Loucy (cell line): ENCODE measurements at regions not wholly inside any gene's neighbourhood (a gene's known extent, or its start where the extent isn't known, plus 50 kb on each side); places are given as distances from the start of the nearest gene placed in this dataset.

Source experiments
- H2AFZ ChIP-seq: fragments of 200-600 bp; sonication (generic); 2 replicates; pipeline ENCODE4 v1.6.0; 2016; ENCODE audit warnings: antibody characterized with exemption, mild to moderate bottlenecking, low read length, moderate library complexity
- H3F3A ChIP-seq: fragments of 200-600 bp; 2 replicates; pipeline ENCODE4 v1.6.0; 2016; ENCODE audit warnings: antibody characterized with exemption, low read depth, mild to moderate bottlenecking
- H3K27me3 ChIP-seq: fragments of 200-600 bp; sonication (generic); 2 replicates; pipeline ENCODE4 v1.6.1; 2014; ENCODE audit warnings: low read length, mild to moderate bottlenecking; ENCODE audit not compliant: insufficient read depth, poor library complexity, severe bottlenecking
- H3K36me3 ChIP-seq: fragments of 200-600 bp; sonication (generic); 2 replicates; pipeline ENCODE4 v1.6.1; 2016; ENCODE audit warnings: low read length; ENCODE audit not compliant: insufficient read depth
- H3K4me1 ChIP-seq: fragments of 200-600 bp; sonication (generic); 2 replicates; pipeline ENCODE4 v1.5.1; 2014; ENCODE audit warnings: low read length, mild to moderate bottlenecking; ENCODE audit not compliant: insufficient read depth, poor library complexity, severe bottlenecking
- H3K4me2 ChIP-seq: fragments of 200-600 bp; sonication (generic); 2 replicates; pipeline ENCODE4 v1.6.0; 2014; ENCODE audit warnings: antibody characterized with exemption, low read length, low read depth, mild to moderate bottlenecking; ENCODE audit not compliant: poor library complexity, severe bottlenecking
- H3K4me3 ChIP-seq: fragments of 200-600 bp; sonication (generic); 2 replicates; pipeline ENCODE4 v1.5.1; 2014; ENCODE audit warnings: low read length, mild to moderate bottlenecking, mixed read lengths; ENCODE audit not compliant: poor library complexity, severe bottlenecking
- H3K79me2 ChIP-seq: fragments of 200-600 bp; sonication (generic); 2 replicates; pipeline ENCODE4 v1.6.1; 2014; ENCODE audit warnings: low read length; ENCODE audit not compliant: insufficient read depth
- H3K9ac ChIP-seq: fragments of 200-600 bp; sonication (generic); 2 replicates; pipeline ENCODE4 v1.6.0; 2014; ENCODE audit warnings: mild to moderate bottlenecking, low read depth, low read length, moderate library complexity; ENCODE audit not compliant: poor library complexity, severe bottlenecking
- H3K9me2 ChIP-seq: fragments of 200-600 bp; sonication (generic); replicated peaks from 2 replicates; pipeline ENCODE4 v1.6.1; 2016; ENCODE audit warnings: low read depth, low read length, mixed read lengths
- H3K9me3 ChIP-seq: fragments of 200-600 bp; sonication (generic); 2 replicates; pipeline ENCODE4 v1.6.1; 2014; ENCODE audit warnings: mild to moderate bottlenecking, antibody characterized with exemption, low read length, low read depth; ENCODE audit not compliant: insufficient read depth
- H4K20me1 ChIP-seq: fragments of 200-600 bp; sonication (generic); 2 replicates; pipeline ENCODE4 v1.6.0; 2014; ENCODE audit warnings: antibody characterized with exemption, low read length, mild to moderate bottlenecking; ENCODE audit not compliant: insufficient read depth, poor library complexity, severe bottlenecking
- CTCF ChIP-seq: fragments of 200-600 bp; sonication (generic); conservative IDR thresholded peaks from 2 replicates; pipeline ENCODE4 v1.5.1; 2014; ENCODE audit warnings: mild to moderate bottlenecking, antibody characterized with exemption, low read length
- EZH2phosphoT487 ChIP-seq: fragments of 200-600 bp; IDR thresholded peaks from 2 replicates; pipeline ENCODE4 v1.6.1; 2018; ENCODE audit warnings: antibody characterized with exemption, mild to moderate bottlenecking, moderate library complexity, borderline replicate concordance

- Histone ChIP-seq H3K4me1 (no peaks in the 10 kb centered on the region), H3K27me3 (no peaks in the 10 kb centered on the region), H3K9ac (no peak overlapping the region), H3K79me2 (no peaks in the 10 kb centered on the region), H2AFZ (no peak overlapping the region), H3K9me2 (no peaks in the 10 kb centered on the region), H3K4me2 (no peak overlapping the region), H4K20me1 (no peaks in the 10 kb centered on the region), H3K4me3 (no peak overlapping the region), H3F3A (no peaks in the 10 kb centered on the region), H3K9me3 (no peaks in the 10 kb centered on the region), H3K36me3 (no peaks in the 10 kb centered on the region)
- TF ChIP-seq EZH2phosphoT487, result no peak
- TF ChIP-seq CTCF, result no peak
Measured at GRCh38 chr1:87240661-87241285, 87.9 kb upstream of the LMO4 start.

- no peaks in the 10 kb centered on the region for H3F3A ChIP-seq
- H3K36me3 ChIP-seq, result no peaks in the 10 kb centered on the region
- no peaks in the 10 kb centered on the region for H3K4me1 ChIP-seq
- no peak for TF ChIP-seq CTCF
- TF ChIP-seq EZH2phosphoT487, result no peak
- no peak overlapping the region for H3K4me3 ChIP-seq
- no peaks in the 10 kb centered on the region for H4K20me1 ChIP-seq
- H3K27me3 ChIP-seq, result no peaks in the 10 kb centered on the region
- no peak overlapping the region for H3K4me2 ChIP-seq
- H2AFZ ChIP-seq, result no peak overlapping the region
- H3K79me2 ChIP-seq, result no peaks in the 10 kb centered on the region
- no peak overlapping the region for H3K9ac ChIP-seq
- no peaks in the 10 kb centered on the region for H3K9me2 ChIP-seq
- no peaks in the 10 kb centered on the region for H3K9me3 ChIP-seq
Measured at GRCh38 chr1:87242445-87243185, 86.1 kb upstream of the LMO4 start.

GRCh38 chr1:87243573-87243972, 85.1 kb upstream of the LMO4 start:
- H3K4me1 ChIP-seq, result no peaks in the 10 kb centered on the region
- no peaks in the 10 kb centered on the region for H3K9me3 ChIP-seq
- H3F3A ChIP-seq, result no peaks in the 10 kb centered on the region
- H3K79me2 ChIP-seq, result no peaks in the 10 kb centered on the region
- TF ChIP-seq EZH2phosphoT487 (no peak), CTCF (no peak)
- no peaks in the 10 kb centered on the region for H3K9me2 ChIP-seq
- no peaks in the 10 kb centered on the region for H3K36me3 ChIP-seq
- no peak overlapping the region for H3K4me3 ChIP-seq
- no peak overlapping the region for H3K4me2 ChIP-seq
- H2AFZ ChIP-seq, result no peak overlapping the region
- H3K9ac ChIP-seq, result no peak overlapping the region
- H3K27me3 ChIP-seq, result no peaks in the 10 kb centered on the region
- no peaks in the 10 kb centered on the region for H4K20me1 ChIP-seq
